Osteoblast (primary cell): ENCODE measurements at regions not wholly inside any gene's neighbourhood (a gene's known extent, or its start where the extent isn't known, plus 50 kb on each side); places are given as distances from the start of the nearest gene placed in this dataset.

Source experiments
- DNase-seq: peaks from one replicate; pipeline ENCODE4 v3.0.0; 2011; ENCODE audit warnings: low spot score, mixed read lengths; ENCODE audit not compliant: insufficient read length; ENCODE audit errors: missing footprints
- H2AFZ ChIP-seq: 2 replicates; pipeline ENCODE4 v1.6.0; 2011; ENCODE audit warnings: mild to moderate bottlenecking, low read length
- H3K27ac ChIP-seq: 2 replicates; pipeline ENCODE4 v1.5.1; 2011; ENCODE audit warnings: mild to moderate bottlenecking, low read depth, low read length, moderate library complexity
- H3K27me3 ChIP-seq: 2 replicates; pipeline ENCODE4 v1.6.0; 2012; ENCODE audit warnings: mild to moderate bottlenecking, control low read depth, inconsistent platforms, low read length, moderate library complexity; ENCODE audit not compliant: insufficient read depth
- H3K36me3 ChIP-seq: 2 replicates; pipeline ENCODE4 v1.5.1; 2011; ENCODE audit warnings: mild to moderate bottlenecking, low read length, control low read depth, moderate library complexity; ENCODE audit not compliant: insufficient read depth
- H3K4me1 ChIP-seq: 2 replicates; pipeline ENCODE4 v1.5.1; 2011; ENCODE audit warnings: mild to moderate bottlenecking, low read length, control low read depth, moderate library complexity; ENCODE audit not compliant: insufficient read depth
- H3K4me2 ChIP-seq: 2 replicates; pipeline ENCODE4 v1.6.0; 2011; ENCODE audit warnings: mild to moderate bottlenecking, low read length; ENCODE audit not compliant: insufficient read depth
- H3K4me3 ChIP-seq: fragments of 200-600 bp; sonication (generic); 3 replicates; pipeline ENCODE4 v1.5.1; 2012; ENCODE audit warnings: mild to moderate bottlenecking, low read length, inconsistent platforms; ENCODE audit not compliant: insufficient read depth
- H3K79me2 ChIP-seq: 2 replicates; pipeline ENCODE4 v1.6.0; 2012; ENCODE audit warnings: mild to moderate bottlenecking, low read length, control low read depth, inconsistent platforms; ENCODE audit not compliant: insufficient read depth
- H3K9me3 ChIP-seq: 2 replicates; pipeline ENCODE4 v1.5.1; 2011; ENCODE audit warnings: low read depth, low read length, control low read depth
- H4K20me1 ChIP-seq: 2 replicates; pipeline ENCODE4 v1.6.0; 2012; ENCODE audit warnings: mild to moderate bottlenecking, low read length, control low read depth; ENCODE audit not compliant: insufficient read depth
- TF ChIP-seq, protein P1 (sequence below): IDR thresholded peaks from 2 replicates; pipeline ENCODE4 v1.5.1; 2011; ENCODE audit warnings: mild to moderate bottlenecking, low read depth, low read length, moderate library complexity; ENCODE audit errors: extremely low read depth

DNA sequence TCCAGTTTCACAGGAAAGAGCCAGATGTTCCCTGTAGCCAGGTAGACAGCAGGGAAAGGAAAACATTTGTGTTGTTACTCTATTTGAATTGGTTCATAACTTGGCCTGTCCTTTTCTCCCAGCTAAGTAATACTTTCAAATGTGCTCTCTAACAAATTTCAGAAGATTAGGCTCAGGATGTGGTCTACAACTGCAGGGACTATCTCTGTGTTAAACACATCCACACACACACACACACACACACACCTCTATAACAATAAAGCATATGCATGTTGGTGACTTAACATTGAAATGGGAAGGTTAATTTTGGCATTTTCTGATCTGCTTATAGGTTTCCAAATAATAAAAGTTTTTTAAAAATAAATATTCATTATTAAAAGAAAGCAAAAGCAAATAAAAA lies 316.0 kb upstream of the ARGLU1 start:
- Histone ChIP-seq H3K36me3 (no peaks in the 10 kb centered on the region), H3K4me1 (no peaks in the 10 kb centered on the region), H3K4me2 (no peak overlapping the region), H3K79me2 (no peaks in the 10 kb centered on the region), H4K20me1 (no peaks in the 10 kb centered on the region), H3K27ac (no peak overlapping the region), H2AFZ (no peak overlapping the region), H3K9me3 (no peaks in the 10 kb centered on the region), H3K4me3 (no peak overlapping the region), H3K27me3 (no peaks in the 10 kb centered on the region)
- DNase-seq = no peak
- TF ChIP-seq, protein P1, sequence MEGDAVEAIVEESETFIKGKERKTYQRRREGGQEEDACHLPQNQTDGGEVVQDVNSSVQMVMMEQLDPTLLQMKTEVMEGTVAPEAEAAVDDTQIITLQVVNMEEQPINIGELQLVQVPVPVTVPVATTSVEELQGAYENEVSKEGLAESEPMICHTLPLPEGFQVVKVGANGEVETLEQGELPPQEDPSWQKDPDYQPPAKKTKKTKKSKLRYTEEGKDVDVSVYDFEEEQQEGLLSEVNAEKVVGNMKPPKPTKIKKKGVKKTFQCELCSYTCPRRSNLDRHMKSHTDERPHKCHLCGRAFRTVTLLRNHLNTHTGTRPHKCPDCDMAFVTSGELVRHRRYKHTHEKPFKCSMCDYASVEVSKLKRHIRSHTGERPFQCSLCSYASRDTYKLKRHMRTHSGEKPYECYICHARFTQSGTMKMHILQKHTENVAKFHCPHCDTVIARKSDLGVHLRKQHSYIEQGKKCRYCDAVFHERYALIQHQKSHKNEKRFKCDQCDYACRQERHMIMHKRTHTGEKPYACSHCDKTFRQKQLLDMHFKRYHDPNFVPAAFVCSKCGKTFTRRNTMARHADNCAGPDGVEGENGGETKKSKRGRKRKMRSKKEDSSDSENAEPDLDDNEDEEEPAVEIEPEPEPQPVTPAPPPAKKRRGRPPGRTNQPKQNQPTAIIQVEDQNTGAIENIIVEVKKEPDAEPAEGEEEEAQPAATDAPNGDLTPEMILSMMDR = no peak

DNA sequence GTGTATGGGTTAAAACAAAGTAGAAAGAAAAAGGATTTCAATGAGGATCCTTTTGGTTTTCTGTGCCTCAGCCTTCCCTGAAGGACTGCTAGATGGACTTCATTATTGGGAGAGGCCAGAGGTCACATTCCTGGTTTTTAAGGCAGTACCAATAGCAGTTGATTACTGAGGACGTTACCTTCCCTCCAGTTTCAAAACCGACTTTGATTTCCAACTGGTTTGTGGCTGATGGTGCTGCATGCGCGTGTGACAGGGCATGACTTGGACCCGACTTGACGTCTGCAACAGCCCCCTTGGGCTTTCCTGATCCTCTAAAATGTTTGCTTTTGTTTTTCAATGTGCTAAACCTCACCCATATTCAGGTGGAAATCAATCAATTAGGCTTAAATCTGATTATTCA lies 314.3 kb upstream of the ARGLU1 start:
- Histone ChIP-seq H3K4me2 (no peak overlapping the region), H3K79me2 (no peaks in the 10 kb centered on the region), H3K4me3 (no peak overlapping the region), H3K27me3 (no peaks in the 10 kb centered on the region), H3K27ac (no peak overlapping the region), H4K20me1 (no peaks in the 10 kb centered on the region), H2AFZ (no peak overlapping the region), H3K36me3 (no peaks in the 10 kb centered on the region), H3K9me3 (no peaks in the 10 kb centered on the region), H3K4me1 (no peaks in the 10 kb centered on the region)
- TF ChIP-seq, protein P1 = no peak
- DNase-seq = no peak

DNA sequence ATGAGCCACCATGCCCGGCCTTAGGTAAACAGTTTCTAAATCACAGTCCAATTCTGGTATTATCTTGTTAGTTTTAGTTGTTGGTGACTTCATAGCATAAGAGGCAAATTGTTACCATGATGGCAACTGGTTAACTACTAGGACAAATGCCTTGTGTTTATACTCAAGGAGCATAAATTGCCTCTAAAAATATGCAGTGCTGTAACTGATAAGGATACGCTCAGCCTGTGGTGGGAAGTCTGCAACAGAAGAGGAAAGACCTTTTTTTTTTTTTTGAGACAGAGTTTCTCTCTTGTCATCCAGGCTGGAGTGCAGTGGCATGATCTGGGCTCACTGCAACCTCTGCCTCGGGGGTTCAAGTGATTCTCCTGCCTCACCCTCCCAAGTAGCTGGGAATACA lies 311.9 kb upstream of the ARGLU1 start:
- H3K4me1 ChIP-seq = no peaks in the 10 kb centered on the region
- H3K4me2 ChIP-seq = no peak overlapping the region

DNA sequence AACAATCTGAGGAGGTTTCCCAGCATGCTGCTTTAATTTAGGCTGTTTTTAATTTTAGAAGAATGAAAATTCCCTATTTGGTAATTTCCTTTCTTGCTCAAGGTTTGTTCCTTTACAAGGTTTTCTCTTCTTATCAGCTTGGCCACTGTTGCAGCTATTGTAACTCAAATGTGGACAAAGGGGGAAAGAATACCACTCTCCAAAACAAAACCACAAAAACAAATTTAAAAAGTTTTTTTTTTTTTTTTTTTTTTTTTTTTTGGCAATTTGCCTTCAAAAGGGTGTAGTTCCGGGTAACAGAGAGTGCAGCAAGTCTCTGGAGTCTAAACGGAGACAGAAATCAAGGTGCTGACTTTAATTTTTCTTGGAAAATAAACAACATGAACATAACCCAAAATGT lies 306.4 kb upstream of the ARGLU1 start:
- Histone ChIP-seq H3K9me3 (no peaks in the 10 kb centered on the region), H3K79me2 (no peaks in the 10 kb centered on the region), H2AFZ (no peak overlapping the region), H3K36me3 (no peaks in the 10 kb centered on the region), H3K4me2 (no peak overlapping the region), H3K27ac (no peak overlapping the region), H3K4me3 (no peak overlapping the region), H3K4me1 (no peaks in the 10 kb centered on the region), H3K27me3 (no peaks in the 10 kb centered on the region), H4K20me1 (no peaks in the 10 kb centered on the region)
- TF ChIP-seq, protein P1 = no peak
- DNase-seq = no peak

More for the DNA sequence above, 311.9 kb upstream of the ARGLU1 start:
- Histone ChIP-seq H3K79me2 (no peaks in the 10 kb centered on the region), H3K4me3 (no peak overlapping the region), H3K36me3 (no peaks in the 10 kb centered on the region), H2AFZ (no peak overlapping the region), H3K27me3 (no peaks in the 10 kb centered on the region), H3K27ac (no peak overlapping the region), H4K20me1 (no peaks in the 10 kb centered on the region), H3K9me3 (no peaks in the 10 kb centered on the region)
- TF ChIP-seq, protein P1 = no peak
- no peak for DNase-seq
